Sciatic nerve (tissue), 2 donors: ENCODE measurements at regions not wholly inside any gene's neighbourhood (a gene's known extent, or its start where the extent isn't known, plus 50 kb on each side); places are given as distances from the start of the nearest gene placed in this dataset.
"Not testable (repeated sequence)": the region's sequence is repeated elsewhere in the genome, so short reads cannot be mapped to it uniquely, and the experiment has no call there.

Experiments used
- ATAC-seq: fragments of 200-7000 bp; cut with Tn5 transposase; one replicate; pipeline ENCODE4 v1.9.1; 2020; ENCODE audit warnings: mild to moderate bottlenecking, moderate library complexity
- DNase-seq: peaks from one replicate; pipeline ENCODE4 v3.0.0-alpha.2; 2020; ENCODE audit warnings: low spot score
- intact Hi-C: fragments of 100-400 bp; cut with DNase I; formaldehyde crosslinking; loops from one replicate; pipeline ENCODE4 v1.14.2; 2022
- donor health status: DM: no; HTN: no; CAD: no.
- donor health status: DM: no; HTN: no; CAD: no.

GRCh38 chr16:54746596-54746995 is 184.1 kb upstream of the IRX5 start:
- intact Hi-C loops, result no loop called here
- ATAC-seq, result no peak
- no peak for DNase-seq

GRCh38 chr16:54744998-54745397 is 185.7 kb upstream of the IRX5 start:
- intact Hi-C loops, result no loop called here
- no peak for ATAC-seq
- DNase-seq, result no peak

- intact Hi-C loops, result no loop called here
- ATAC-seq, result no peak
- no peak for DNase-seq
Measured at GRCh38 chr16:54742436-54742835, 188.2 kb upstream of the IRX5 start.

- no peak for ATAC-seq
- no peak for DNase-seq
- intact Hi-C loops, result no loop called here
Measured at GRCh38 chr16:54739381-54739780, 191.3 kb upstream of the IRX5 start.

GRCh38 chr16:54734156-54734555 is 196.5 kb upstream of the IRX5 start:
- DNase-seq (no peak), ATAC-seq (no peak)
- intact Hi-C loops, result no loop called here

- intact Hi-C loops, DNase-seq, ATAC-seq: not testable (repeated sequence)
Measured at GRCh38 chr16:54727696-54728095, 203.0 kb upstream of the IRX5 start.

- DNase-seq (no peak), ATAC-seq (no peak)
- intact Hi-C loops, result no loop called here
Measured at GRCh38 chr16:54724346-54724925, 206.2 kb upstream of the IRX5 start.

- intact Hi-C loops, result no loop called here
- DNase-seq, result no peak
- ATAC-seq, result no peak
Measured at GRCh38 chr16:54722210-54722676, 208.4 kb upstream of the IRX5 start.

GRCh38 chr16:54720259-54720658 is 210.4 kb upstream of the IRX5 start:
- intact Hi-C loops, result no loop called here
- DNase-seq, result no peak
- ATAC-seq, result no peak

GRCh38 chr16:54719624-54720023 is 211.0 kb upstream of the IRX5 start:
- DNase-seq, result no peak
- intact Hi-C loops, result no loop called here

GRCh38 chr16:54718376-54718775 is 212.3 kb upstream of the IRX5 start:
- intact Hi-C loops, result no loop called here
- ATAC-seq (no peak), DNase-seq (no peak)

More at GRCh38 chr16:54719624-54720023, 211.0 kb upstream of the IRX5 start:
- ATAC-seq, result no peak

- intact Hi-C loops, result no loop called here
- no peak for DNase-seq
- no peak for ATAC-seq
Measured at GRCh38 chr16:54715011-54715410, 215.7 kb upstream of the IRX5 start.

GRCh38 chr16:54712866-54713265 is 217.8 kb upstream of the IRX5 start:
- DNase-seq (no peak), ATAC-seq (no peak)
- intact Hi-C loops, result no loop called here

- intact Hi-C loops, result no loop called here
- ATAC-seq (no peak), DNase-seq (no peak)
Measured at GRCh38 chr16:54707813-54708212, 222.9 kb upstream of the IRX5 start.

GRCh38 chr16:54706406-54706805 is 224.3 kb upstream of the IRX5 start:
- no peak for ATAC-seq
- DNase-seq, result no peak
- intact Hi-C loops, result no loop called here

- DNase-seq, result no peak
- ATAC-seq, result no peak
- intact Hi-C loops, result no loop called here
Measured at GRCh38 chr16:54703339-54703738, 227.3 kb upstream of the IRX5 start.

- no peak for DNase-seq
- intact Hi-C loops, result no loop called here
Measured at GRCh38 chr16:54699656-54700055, 231.0 kb upstream of the IRX5 start.

GRCh38 chr16:54697677-54698076 is 233.0 kb upstream of the IRX5 start:
- DNase-seq (no peak), ATAC-seq (no peak)
- intact Hi-C loops, result no loop called here

More at GRCh38 chr16:54699656-54700055, 231.0 kb upstream of the IRX5 start:
- no peak for ATAC-seq

- DNase-seq, result no peak
- ATAC-seq, result no peak
- intact Hi-C loops, result no loop called here
Measured at GRCh38 chr16:54696970-54697369, 233.7 kb upstream of the IRX5 start.

GRCh38 chr16:54696522-54696921 is 234.1 kb upstream of the IRX5 start:
- ATAC-seq, result no peak
- DNase-seq, result no peak
- intact Hi-C loops, result no loop called here

- intact Hi-C loops, result no loop called here
- ATAC-seq, result no peak
- DNase-seq, result no peak
Measured at GRCh38 chr16:54694651-54695050, 236.0 kb upstream of the IRX5 start.
